ENCODE measurements at regions not wholly inside any gene's neighbourhood (a gene's known extent, or its start where the extent isn't known, plus 50 kb on each side); places are given as distances from the start of the nearest gene placed in this dataset.

DNA sequence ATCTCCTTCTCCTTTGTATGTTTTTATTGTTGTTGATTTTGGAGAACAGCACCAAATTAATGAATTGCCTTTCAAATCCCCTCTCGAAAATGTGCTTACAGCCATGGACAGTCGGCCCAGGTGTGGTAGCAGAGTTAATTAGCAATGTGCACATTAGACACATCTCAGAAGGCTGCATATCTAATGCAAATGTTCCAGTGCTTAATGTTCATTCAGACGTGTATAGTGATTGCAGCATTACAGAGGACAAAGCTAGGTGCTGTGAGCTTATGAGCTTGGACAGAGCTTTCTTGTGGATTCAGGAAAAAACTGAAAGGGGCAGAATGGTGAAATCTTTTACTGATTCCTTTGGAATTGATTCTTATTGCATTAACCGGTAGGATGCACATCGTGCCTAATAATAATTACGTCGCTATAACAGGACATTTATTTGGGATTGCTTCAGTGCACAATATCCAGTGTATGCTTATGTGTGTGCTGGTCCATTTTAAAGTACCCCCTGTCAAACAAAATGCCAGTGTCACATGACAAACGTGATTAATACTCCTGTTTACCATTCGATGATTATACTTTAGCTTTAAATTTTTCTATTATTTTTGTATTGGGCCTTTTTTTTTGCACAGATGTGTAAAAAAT is 552.9 kb upstream of the EPHA5 start:
- ChIA-PET POLR2A (no interaction called here), CTCF (no interaction called here)
- DNase-seq (ENCODE audit: extremely low spot score) = no peak

DNA sequence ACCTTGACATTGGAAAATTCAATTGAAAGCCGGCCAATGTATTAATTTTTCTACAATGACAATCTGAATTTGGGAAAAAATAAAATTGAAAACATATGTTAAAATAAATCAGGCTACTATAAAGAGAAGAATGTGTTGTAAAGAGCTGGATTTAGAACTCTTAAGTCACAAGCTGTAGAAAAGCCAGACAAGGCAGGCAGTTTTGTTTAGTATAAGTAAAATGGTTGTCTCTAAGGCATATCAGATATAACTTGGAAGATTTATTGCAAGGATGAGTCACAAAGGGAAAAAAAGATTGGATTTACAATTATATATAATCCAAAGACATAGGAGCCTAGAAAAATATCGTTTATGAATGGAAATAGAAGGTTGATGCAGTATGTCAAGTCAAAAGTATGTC is 549.1 kb upstream of the EPHA5 start:
- no peak for TF ChIP-seq SUZ12 (IDR thresholded peaks at IDR 0.05)
- no peak for TF ChIP-seq ELF4 (IDR thresholded peaks at IDR 0.05)
- TF ChIP-seq TARDBP (IDR thresholded peaks at IDR 0.05) = no peak
- no peak for TF ChIP-seq L3MBTL2 (conservative IDR thresholded peaks at IDR 0.05)
- no peak for TF ChIP-seq FOXK2 (IDR thresholded peaks at IDR 0.05)
- TF ChIP-seq ARNT (IDR thresholded peaks at IDR 0.05) = no peak
- TF ChIP-seq FOXA1 (IDR thresholded peaks at IDR 0.05) = no peak
- no peak for TF ChIP-seq LEF1 (IDR thresholded peaks at IDR 0.05; ENCODE audit: borderline replicate concordance)
- no peak for TF ChIP-seq NFRKB (IDR thresholded peaks at IDR 0.05)
- no peak for TF ChIP-seq FOXM1 (IDR thresholded peaks at IDR 0.05; ENCODE audit: borderline replicate concordance)
- no peak for TF ChIP-seq BHLHE40 (IDR thresholded peaks at IDR 0.05; ENCODE audit: borderline replicate concordance)
- no peak for TF ChIP-seq SP1 (IDR thresholded peaks at IDR 0.05)
- TF ChIP-seq CTBP1 (IDR thresholded peaks at IDR 0.05; ENCODE audit: borderline replicate concordance) = no peak
- TF ChIP-seq ZNF384 (IDR thresholded peaks at IDR 0.05) = no peak
- TF ChIP-seq, protein P1, sequence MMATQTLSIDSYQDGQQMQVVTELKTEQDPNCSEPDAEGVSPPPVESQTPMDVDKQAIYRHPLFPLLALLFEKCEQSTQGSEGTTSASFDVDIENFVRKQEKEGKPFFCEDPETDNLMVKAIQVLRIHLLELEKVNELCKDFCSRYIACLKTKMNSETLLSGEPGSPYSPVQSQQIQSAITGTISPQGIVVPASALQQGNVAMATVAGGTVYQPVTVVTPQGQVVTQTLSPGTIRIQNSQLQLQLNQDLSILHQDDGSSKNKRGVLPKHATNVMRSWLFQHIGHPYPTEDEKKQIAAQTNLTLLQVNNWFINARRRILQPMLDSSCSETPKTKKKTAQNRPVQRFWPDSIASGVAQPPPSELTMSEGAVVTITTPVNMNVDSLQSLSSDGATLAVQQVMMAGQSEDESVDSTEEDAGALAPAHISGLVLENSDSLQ (IDR thresholded peaks at IDR 0.05) = no peak
- no peak for TF ChIP-seq HDGF (IDR thresholded peaks at IDR 0.05; ENCODE audit: borderline replicate concordance)
- no peak for DNase-seq (ENCODE audit: extremely low spot score)
- ChIA-PET CTCF (no interaction called here), POLR2A (no interaction called here)

More for the DNA sequence above, 552.9 kb upstream of the EPHA5 start:
- TF ChIP-seq FOXA1 (IDR thresholded peaks at IDR 0.05) (no peak), LEF1 (IDR thresholded peaks at IDR 0.05; ENCODE audit: borderline replicate concordance) (no peak), FOXM1 (IDR thresholded peaks at IDR 0.05; ENCODE audit: borderline replicate concordance) (no peak), SP1 (IDR thresholded peaks at IDR 0.05) (no peak)

DNA sequence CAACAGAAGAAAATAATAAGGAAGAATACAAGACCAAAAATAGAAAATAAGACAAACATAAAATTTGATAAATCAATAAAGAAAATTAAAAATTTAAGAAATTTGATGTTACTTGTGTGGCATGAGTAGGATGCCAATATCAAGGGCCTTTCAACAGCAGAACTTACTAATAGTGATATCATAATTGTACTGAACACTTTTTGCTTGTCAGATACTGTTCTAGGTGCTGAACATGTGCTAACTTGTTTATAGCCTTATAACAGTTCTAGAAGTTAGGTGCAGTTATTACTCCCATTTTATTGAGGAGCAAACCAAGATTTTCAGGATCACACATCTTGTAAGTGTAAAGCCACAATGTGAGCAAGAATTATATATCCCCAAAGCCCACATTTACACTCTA is 546.0 kb upstream of the EPHA5 start:
- POLR2A ChIA-PET = no interaction called here
- CTCF ChIA-PET = no interaction called here
- no peak for DNase-seq (ENCODE audit: extremely low spot score)
- no peak for TF ChIP-seq NFRKB (IDR thresholded peaks at IDR 0.05)
- no peak for TF ChIP-seq BHLHE40 (IDR thresholded peaks at IDR 0.05; ENCODE audit: borderline replicate concordance)
- TF ChIP-seq L3MBTL2 (conservative IDR thresholded peaks at IDR 0.05) = no peak
- TF ChIP-seq, protein P1 (IDR thresholded peaks at IDR 0.05) = no peak
- no peak for TF ChIP-seq LEF1 (IDR thresholded peaks at IDR 0.05; ENCODE audit: borderline replicate concordance)

DNA sequence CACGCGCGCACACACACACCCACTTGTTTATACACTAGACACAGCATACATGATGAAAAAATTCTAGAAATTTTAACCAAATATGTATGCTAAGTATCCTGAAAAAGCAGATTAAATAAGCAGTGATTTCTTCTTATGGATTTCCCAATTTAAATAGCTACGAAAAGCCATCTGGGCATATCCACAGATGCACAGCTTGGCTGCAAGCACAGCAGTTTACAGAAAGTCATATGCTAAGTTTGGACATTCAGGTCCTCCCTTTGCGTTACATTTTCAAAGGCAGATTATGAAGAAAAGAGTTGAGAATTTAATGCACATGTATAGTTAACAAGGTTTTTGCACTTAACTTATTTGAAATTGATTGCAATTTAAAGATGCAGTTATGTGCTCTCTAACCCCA is 542.2 kb upstream of the EPHA5 start:
- ChIA-PET CTCF (no interaction called here), POLR2A (no interaction called here)
- DNase-seq (ENCODE audit: extremely low spot score) = no peak
- TF ChIP-seq SP1 (IDR thresholded peaks at IDR 0.05) (no peak), ARNT (IDR thresholded peaks at IDR 0.05) (no peak)

DNA sequence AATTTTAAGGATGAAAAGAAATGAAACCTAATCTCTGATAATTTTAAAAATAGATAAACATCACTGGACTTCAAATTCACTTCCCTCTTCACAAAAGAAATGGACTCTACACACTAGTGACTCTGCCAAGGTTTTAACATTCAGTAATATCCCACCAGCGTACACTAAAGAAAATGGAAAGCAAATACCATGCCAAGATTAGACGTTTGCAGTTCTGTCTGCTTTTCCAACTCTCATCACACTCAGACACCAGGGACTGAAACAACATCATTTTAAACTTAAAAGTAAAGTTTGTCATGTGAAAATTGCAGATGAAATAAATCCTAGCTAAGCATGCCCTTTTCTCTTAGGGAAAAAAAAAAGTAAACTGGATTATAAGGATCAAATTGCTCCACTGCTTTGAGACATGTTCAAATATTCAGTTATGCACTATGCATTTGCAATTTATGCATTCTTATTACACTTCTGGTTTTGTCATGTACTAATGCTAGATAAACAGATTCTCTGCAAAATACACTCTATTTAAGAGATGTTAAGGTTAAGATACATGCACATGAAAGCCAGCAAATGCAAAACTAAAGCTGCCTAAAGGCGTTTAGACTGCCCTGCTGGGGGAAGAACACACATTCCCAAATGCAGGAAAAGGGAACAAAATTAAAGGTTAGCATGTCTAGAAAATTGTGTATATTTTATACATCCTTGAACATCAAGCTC is 534.4 kb upstream of the EPHA5 start:
- TF ChIP-seq FOXA1 (IDR thresholded peaks at IDR 0.05) (no peak), L3MBTL2 (conservative IDR thresholded peaks at IDR 0.05) (no peak), FOXM1 (IDR thresholded peaks at IDR 0.05; ENCODE audit: borderline replicate concordance) (no peak), SP1 (IDR thresholded peaks at IDR 0.05) (no peak), HDGF (IDR thresholded peaks at IDR 0.05; ENCODE audit: borderline replicate concordance) (no peak), FOXK2 (IDR thresholded peaks at IDR 0.05) (no peak), ARNT (IDR thresholded peaks at IDR 0.05) (no peak), LEF1 (IDR thresholded peaks at IDR 0.05; ENCODE audit: borderline replicate concordance) (no peak), ELF4 (IDR thresholded peaks at IDR 0.05) (no peak), CTBP1 (IDR thresholded peaks at IDR 0.05; ENCODE audit: borderline replicate concordance) (no peak)
- TF ChIP-seq, protein P1 (IDR thresholded peaks at IDR 0.05) = no peak
- DNase-seq (ENCODE audit: extremely low spot score) = no peak
- CTCF ChIA-PET = no interaction called here
- POLR2A ChIA-PET = no interaction called here

DNA sequence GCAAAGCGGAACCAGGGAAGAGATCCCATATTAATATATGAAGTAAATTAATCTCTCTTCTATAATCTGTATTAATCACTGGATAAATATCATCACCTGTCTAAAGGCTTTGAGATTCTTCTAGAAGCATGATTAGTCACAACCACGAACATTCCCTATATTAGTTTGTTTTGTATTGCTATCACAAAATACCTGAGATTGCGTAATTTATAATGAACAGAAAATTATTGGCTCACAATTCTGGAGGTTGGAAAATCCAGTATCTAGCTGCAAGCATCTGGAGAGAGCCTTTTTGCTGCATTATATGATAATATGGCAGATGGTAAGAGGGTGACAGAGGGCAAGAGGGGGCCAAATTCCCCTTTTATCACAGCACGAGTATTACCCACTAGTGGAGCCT is 532.6 kb upstream of the EPHA5 start:
- CTCF ChIA-PET = no interaction called here
- no peak for DNase-seq (ENCODE audit: extremely low spot score)

DNA sequence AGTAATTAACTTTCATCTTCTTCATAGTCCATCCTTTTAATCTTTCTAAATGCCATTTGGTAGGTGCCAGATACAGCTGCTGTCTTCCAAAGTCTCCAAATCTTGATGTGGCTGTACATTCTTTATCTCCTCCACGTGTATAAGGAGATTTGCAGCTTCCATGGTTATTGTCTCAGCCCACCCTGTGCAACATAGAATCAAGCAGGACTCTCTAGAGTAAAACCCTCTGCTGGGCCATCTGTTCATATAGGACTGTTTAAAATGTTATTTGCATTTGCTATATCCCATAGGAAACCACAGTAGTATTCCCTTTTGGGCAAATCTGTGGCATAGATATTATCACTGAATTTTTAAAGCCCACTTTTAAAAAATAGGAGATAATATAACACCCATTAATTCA is 527.2 kb upstream of the EPHA5 start:
- POLR2A ChIA-PET = no interaction called here
- CTCF ChIA-PET = no interaction called here
- DNase-seq (ENCODE audit: extremely low spot score) = no peak
- TF ChIP-seq SP1 (IDR thresholded peaks at IDR 0.05) (no peak), SUZ12 (IDR thresholded peaks at IDR 0.05) (no peak), FOXM1 (IDR thresholded peaks at IDR 0.05; ENCODE audit: borderline replicate concordance) (no peak), CTBP1 (IDR thresholded peaks at IDR 0.05; ENCODE audit: borderline replicate concordance) (no peak), ELF4 (IDR thresholded peaks at IDR 0.05) (no peak), ZNF384 (IDR thresholded peaks at IDR 0.05) (no peak), BHLHE40 (IDR thresholded peaks at IDR 0.05; ENCODE audit: borderline replicate concordance) (no peak), L3MBTL2 (conservative IDR thresholded peaks at IDR 0.05) (no peak), ARNT (IDR thresholded peaks at IDR 0.05) (no peak), NFRKB (IDR thresholded peaks at IDR 0.05) (no peak), HDGF (IDR thresholded peaks at IDR 0.05; ENCODE audit: borderline replicate concordance) (no peak), FOXK2 (IDR thresholded peaks at IDR 0.05) (no peak), LEF1 (IDR thresholded peaks at IDR 0.05; ENCODE audit: borderline replicate concordance) (no peak), TARDBP (IDR thresholded peaks at IDR 0.05) (no peak), FOXA1 (IDR thresholded peaks at IDR 0.05) (no peak)
- TF ChIP-seq, protein P1 (IDR thresholded peaks at IDR 0.05) = no peak

More for the DNA sequence above, 532.6 kb upstream of the EPHA5 start:
- TF ChIP-seq FOXM1 (IDR thresholded peaks at IDR 0.05; ENCODE audit: borderline replicate concordance) = no peak
- TF ChIP-seq SUZ12 (IDR thresholded peaks at IDR 0.05) = no peak
- POLR2A ChIA-PET = no interaction called here
